Stimulated activated CD8-positive, alpha-beta memory T cell treated with anti-CD3 and anti-CD28 coated beads, Interleukin-4, amount 100 ng/mL, for 48 hours (primary cell): ENCODE measurements at regions not wholly inside any gene's neighbourhood (a gene's known extent, or its start where the extent isn't known, plus 50 kb on each side); places are given as distances from the start of the nearest gene placed in this dataset.
"Not testable (repeated sequence)": the region's sequence is repeated elsewhere in the genome, so short reads cannot be mapped to it uniquely, and the experiment has no call there.

ENCODE experiments used
- DNase-seq: peaks from one replicate; pipeline ENCODE4 v3.0.0-alpha.2; 2020

DNA sequence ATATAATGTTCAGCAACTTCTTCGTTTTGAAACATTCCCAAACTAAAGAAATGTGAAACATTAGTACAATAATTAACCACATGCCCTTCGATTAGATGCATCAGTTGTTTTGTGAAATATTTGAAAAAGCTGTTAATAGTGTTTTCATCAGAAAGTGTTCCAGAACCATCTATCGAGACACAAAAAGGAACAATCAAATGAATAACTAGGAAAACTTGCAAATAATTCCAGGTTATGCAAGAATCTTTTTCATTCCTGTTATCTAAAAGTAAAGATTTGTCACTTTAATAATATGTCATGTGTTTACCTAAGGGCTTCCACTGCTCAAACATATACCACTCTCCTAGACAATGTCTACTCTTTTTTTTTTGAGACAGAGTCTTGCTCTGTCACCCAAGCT is 904.2 kb upstream of the MIR17HG start:
- DNase-seq = no peak

DNA sequence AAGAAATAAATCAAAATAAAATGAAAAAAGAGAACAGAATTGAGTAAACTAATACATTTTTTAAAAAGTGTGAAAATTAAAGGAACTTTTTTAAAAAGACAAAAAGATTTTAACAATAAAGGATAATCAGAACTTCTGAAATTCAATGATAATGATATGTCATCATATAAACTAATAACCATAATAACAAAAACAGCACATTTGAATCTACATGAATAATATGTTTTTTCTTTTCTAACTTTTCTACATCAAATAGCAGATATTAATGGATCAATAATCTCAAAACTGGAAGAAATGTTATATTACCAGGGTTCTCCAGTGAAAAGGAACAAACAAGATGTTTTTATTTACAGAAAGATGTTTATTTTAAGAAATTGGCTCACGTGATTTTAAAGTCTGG is 903.3 kb upstream of the MIR17HG start:
- DNase-seq = no peak

DNA sequence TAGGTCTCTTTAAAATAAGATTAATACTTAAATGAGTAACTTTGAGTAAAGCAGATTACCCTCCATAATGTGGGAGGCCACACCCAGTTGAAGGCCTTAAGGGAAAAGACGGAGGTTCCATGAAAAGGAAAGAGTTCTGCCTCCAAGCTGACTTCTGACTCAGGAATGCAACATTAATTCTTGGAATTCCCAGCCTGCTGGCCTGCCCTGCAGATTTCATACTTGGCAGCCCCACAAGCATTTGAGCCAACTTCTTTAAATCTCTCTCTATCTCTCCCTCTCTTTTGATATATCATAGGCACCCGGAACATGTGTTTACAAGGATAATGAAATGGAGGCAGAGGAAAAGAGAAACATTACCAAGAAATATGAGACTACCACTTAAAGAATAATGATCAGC is 902.3 kb upstream of the MIR17HG start:
- no peak for DNase-seq

DNA sequence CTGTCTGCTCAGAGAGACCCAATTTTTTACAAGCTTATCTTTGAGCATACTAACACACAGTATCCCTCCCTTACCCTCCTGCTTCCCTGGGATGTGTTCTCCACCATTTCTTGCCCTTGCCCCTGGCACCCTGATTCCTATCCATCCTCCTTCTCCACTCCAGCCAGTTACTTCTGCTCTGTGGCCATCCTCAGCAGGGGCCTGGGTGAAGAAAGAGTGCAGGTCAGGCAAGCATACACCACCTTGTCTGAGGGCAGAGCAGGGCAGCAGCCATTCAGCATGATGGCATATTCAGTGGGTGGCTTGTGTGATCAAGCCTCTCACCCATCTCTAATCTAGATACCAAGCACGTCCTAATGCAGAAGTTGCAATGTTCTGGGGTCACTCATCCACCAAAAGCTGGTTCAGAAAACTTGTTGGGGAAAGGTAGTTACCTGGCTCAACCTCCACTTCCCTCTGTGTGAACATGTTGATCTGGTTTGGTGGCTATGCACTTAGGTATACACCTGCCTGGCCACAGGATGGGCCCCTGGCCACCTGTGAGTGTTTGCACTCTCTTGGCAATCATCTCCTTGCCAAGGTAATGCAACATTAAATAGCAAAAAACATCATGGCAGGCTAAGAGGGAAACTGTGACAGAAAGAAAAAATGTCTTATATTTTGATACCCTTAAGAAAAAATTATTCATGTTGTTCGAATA is 900.3 kb upstream of the MIR17HG start:
- DNase-seq = no peak

DNA sequence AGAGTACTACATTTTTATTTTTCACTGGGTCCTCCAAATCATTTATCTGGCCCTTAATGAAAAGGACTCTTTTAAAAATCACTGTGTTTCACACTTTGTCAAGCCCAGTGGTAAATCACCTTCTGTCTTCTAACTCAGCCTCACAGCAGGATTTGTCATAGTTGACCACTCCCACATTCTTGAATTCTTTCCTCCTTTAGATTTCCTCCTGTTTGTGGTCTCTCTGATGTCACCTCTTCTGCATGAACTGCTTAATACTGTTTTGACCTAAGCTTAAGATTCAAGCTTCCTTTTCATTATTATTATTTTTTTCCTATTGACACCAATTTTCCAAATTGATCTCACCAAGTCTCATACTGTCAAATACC is 899.8 kb upstream of the MIR17HG start:
- no peak for DNase-seq

DNA sequence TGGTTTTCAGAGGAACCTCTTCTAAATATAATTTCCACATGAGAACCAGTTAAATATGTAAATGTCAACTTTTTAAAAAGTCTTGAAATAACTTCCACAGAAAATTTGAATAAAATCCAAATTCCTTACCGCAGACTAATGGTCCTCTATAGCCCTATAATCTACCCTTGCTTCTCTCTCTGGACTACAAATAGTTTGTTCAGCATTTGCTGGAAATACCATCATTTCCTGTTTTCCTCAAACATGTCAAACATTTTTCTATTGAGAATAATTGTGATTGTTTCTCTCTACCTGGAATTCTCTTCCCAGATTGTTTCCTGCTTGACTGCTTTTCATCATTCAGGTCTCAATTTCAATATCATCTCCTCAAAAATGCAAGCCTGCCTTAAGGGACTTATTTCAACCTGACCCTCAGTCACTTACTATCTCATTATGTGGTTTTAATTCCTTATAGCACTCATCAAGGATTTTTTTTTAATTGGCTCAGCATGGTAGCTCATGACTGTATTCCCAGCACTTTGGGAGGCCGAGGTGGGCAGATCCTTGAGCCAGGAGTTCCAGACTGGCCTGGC is 898.9 kb upstream of the MIR17HG start:
- DNase-seq = no peak

DNA sequence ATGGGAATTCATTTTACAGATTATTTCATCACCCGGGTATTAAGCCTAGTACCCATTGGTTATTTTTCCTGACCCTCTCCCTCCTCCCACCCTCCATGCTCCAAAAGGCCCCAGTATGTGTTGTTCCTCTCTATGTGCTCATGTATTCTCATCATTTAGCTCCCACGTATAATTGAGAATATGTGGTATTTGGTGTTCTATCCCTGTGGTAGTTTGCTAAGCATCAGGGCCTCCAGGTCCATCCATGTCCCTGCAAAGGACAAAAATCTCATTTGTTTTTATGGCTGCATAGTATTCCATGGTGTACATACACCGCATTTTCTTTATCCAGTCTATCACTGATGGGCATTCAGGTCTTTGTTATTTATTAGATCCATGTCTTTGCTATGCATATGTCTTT is 894.1 kb upstream of the MIR17HG start:
- no peak for DNase-seq

DNA sequence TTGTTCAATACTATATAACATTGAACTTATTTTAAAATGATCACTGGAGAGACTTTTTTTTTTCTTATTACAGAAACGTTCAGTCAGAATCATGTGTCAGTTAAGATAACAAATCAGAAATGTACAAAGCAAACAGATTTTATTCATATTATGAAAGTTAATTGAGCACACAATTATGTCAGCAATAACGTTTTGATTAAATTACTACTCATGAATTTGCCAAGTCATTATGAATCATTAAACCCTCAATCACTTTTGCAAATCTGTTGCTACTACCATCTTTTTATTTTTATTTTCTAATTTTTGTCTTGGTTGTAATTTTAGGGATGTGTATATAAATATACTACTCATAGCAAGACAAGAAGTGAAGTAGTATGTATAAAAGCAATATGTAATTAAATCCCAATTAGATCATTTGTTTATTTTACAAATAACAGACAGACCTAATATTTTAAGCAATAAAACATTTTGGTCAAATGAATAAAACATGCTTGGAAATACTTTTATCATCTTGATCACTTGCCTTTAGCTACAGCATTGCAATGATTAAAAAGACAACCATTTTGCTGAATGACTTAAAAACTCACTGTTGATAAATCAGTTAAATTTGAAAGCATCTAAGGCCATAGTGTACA is 893.4 kb upstream of the MIR17HG start:
- DNase-seq = no peak

DNA sequence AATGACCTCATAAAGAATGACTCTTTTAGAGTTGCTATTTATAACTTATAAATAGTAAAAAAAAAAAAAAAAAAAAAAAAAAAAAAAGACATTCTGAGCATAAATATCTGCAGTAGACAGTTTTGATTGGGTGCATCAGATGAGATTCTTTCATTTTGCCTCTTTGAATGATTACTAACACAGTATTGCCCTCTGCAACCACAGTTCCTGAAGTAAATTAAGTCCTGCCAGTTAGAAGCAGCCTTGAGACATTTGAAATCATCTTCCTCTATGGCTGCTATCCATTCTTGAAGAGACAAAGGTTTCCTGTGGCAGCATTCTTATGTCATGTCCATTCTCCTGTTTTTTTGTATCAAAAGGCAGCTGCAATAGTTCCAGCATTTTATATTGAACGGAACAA is 892.4 kb upstream of the MIR17HG start:
- DNase-seq = no peak

DNA sequence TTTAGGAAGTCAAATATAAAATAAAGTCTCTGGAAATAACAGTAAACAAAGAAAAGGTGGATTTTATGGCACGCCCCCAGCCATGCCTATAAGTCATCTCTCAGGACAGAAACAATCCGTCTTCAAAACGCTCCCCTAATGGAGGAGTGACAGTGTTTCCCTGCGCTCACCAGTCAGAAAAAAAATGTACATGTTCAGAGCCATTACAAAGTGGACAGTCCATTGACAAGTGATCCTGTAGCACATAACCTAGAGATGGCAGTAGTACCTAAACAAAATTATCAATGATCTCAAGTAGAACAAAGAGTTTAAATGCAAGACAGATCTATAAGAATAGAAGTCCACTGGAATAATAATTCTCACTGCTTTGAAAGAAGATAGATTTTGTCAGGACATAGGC is 891.7 kb upstream of the MIR17HG start:
- no peak for DNase-seq

DNA sequence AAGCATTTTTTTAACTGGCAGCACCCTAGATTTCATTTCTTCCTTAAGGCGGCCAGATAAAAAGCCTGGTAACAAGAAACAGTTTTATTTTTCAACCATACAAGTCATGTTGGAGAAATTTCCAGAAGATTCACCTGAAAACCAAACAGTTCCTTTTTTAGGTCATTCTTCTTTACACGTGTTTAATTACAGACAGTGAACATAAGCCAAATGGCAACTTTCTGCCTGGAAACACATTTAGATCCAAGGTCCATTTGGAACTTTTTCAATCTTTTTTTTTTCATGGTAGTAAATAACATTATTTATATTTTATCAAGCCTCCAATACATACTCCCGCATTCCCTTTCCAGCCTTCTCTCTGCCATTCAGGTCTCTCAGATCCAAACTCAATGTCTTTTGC is 886.1 kb upstream of the MIR17HG start:
- no peak for DNase-seq

DNA sequence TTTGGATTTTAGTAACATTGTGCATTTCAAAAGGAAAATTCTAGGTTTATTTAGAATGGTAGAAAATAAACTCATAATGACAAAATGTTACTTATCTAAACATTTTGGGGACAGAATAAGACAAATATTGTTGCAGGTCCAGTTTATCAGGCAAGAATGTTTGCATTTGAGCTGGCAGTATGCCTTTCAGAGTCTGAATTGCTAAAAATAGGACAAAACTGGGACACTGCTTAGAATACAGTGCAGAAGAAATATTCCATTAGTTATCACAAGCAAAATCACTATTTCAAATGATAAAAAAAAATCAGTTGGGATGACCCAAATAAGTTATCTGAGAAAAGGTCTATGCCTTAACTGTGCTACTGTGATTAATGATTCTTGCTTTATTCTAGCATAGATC is 870.3 kb upstream of the MIR17HG start:
- no peak for DNase-seq

DNA sequence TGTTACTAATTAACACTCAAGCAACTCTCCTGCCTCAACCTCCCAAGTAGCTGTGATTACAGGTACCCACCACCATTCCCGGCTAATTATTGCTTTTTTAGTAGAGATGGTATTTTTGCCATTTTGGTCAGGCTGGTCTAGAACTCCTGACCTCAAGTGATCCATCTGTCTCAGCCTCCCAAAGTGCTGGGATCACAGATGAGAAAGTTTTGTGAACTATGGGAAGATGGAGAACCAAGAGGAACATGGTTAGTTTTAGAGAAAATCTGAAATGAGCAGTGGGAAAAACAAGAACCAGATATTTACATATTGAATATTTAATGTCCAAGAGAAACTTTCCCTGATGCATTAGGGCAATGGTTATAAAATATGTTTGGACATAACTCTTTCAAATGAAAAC is 863.6 kb upstream of the MIR17HG start:
- DNase-seq = no peak

DNA sequence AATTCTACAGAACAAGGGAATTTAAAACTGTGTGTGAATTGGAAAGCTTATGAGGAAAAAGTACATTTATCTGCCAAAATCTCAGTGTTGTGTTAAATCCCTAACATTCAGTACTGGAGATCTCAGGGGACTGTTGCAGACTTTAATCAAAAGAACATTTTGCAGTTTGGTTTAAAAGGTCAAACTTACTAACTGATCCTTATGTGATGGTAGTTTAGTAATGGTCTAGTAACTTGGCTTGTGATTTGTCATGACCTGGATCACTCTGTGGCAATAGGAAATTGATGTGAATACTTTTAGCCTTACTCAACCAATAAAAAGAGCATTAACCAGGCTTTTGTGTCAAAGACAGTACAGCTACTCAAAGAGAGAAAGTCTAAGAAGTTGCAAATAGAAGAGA is 862.1 kb upstream of the MIR17HG start:
- DNase-seq = no peak

DNA sequence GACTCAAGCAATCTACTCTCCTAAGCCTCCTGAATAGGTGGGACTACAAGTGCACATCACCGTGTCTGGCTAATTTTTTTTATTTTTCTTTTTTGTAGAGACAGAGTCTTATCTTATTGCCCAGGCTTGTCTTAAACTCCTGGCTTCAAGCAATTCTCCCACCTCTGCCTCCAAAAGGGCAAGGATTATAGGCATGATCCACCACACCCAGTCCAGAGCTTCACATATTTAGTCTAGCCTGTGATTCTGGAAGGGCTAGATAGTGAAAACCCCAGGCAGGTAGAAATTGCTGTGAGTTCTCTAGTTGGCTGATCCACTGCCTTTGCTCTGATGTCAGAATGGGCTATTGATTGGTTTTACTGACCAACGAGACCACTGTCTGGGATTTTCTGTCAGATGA is 854.6 kb upstream of the MIR17HG start:
- no peak for DNase-seq

DNA sequence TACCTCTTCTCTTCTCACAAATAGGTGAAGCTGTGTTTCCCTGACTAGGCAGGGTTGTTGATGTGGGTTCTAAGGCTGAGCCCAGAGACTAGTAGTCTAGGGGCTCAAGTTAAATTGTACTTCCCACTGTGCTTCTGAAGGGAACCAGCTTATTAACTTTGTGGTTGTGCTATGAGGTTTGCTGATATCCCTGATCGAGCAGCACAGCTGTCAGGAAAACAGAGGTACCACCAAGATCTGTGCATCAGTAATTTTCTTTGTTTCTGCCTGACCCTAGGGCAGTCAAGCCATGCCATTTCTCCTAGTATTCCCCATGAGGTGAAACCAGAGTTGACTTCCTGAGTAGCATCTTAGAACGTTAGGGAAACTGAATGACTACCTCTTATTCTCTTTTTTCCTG is 853.8 kb upstream of the MIR17HG start:
- no peak for DNase-seq

DNA sequence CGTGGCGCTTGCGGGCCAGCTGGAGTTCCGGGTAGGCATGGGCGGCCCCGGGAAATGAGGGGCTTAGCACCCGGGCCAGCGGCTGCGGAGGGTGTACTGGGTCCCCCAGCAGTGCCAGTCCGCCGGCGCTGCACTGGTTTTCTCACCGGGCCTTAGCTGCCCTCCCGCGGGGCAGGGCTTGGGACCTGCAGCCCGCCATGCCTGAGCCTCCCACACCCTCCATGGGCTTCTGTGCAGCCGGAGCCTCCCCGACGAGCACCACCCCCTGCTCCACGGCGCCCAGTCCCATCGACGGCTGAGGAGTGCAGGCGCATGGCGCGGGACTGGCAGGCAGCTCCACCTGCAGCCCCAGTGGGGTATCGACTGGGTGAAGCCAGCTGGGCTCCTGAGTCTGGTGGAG is 852.6 kb upstream of the MIR17HG start:
- not testable (repeated sequence) for DNase-seq

DNA sequence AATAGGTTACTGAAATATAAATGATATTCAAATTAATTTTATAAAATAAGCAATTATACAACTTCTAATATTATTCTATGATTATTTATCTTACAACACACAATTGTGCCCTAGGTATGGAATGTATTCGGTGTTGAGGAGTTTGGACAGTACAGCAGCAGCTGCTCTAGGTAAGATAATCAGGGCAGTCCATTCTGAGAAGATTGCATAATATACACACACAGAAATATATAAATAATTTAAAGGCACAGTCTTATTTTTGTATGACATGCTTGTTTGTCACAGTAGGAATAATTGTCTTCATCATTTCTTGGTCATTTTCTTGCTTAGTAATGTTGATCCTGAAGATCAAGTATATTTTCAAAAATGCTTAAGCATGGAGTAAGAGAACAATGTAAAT is 849.4 kb upstream of the MIR17HG start:
- no peak for DNase-seq

DNA sequence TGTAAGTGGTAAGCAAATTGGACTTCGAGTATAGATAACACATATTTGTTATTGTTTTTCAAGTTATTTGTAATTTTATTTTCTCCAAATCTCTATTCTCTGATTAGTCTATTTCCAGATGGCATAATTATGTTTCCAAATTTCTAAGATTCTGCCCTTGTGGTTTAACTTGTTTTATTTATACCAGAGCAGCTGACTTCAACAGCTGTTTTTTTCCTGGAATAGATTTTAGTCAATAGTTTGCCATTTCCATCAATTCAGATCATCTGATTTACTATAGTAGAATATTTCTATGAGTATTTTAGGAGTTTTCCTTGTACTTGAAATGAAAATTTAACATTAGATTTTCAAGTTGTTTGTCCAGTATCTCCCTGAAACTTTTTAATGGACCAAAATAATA is 848.7 kb upstream of the MIR17HG start:
- no peak for DNase-seq

DNA sequence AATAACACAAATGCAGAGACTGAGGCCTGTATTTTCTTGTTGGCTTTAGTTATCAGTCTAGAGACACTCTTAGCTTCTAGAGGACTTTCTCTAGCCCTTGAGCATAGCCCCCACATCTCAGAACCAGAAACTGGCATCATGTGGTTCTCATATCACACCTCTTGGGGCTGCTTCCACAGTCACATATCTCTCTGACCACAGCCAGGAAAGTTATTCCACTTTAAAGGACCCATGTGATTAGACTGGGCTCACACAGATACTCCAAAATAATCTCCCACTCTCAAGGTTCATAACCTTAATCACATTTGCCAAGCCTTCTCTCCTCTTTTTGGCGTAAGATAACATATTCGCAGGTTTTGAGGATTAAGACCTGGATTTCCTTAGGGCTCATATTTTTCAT is 846.9 kb upstream of the MIR17HG start:
- no peak for DNase-seq

DNA sequence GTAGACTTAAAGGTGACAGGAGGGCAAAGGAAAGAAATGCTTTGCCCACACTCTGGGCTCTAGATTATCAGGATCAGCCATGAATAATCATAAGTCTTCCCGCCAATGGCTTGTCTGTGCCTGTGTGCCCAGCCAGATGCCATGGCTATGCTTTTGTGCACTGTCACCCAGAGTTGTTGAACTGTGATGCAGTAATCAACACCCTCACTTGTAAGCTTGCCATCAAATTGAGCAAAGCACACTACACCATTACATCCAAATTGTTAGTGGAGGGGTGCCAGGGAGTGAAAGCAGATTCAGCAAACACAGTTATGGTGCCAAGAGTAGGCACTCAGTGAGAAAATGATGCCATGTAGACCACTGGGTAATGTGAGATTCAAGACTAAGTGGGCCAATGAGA is 845.3 kb upstream of the MIR17HG start:
- no peak for DNase-seq

DNA sequence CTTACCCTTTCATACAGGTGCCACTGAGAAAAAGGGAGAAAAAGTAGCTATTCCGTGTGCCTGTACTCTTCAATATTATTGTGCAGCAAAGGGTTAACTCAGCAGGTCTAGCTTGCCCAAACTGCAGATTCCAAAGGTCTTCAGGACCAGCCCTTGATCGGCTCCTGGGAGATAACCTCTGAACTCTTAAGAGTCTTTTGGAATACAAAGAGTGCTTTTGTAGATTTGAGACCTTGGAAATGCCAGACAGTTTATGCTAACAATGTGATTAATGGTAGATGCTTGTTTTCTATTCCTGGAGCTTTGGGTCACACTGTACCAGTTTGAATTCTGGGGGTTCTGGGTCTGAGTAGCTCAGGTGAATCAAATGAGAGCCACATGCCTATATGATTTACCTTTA is 844.7 kb upstream of the MIR17HG start:
- DNase-seq = no peak

DNA sequence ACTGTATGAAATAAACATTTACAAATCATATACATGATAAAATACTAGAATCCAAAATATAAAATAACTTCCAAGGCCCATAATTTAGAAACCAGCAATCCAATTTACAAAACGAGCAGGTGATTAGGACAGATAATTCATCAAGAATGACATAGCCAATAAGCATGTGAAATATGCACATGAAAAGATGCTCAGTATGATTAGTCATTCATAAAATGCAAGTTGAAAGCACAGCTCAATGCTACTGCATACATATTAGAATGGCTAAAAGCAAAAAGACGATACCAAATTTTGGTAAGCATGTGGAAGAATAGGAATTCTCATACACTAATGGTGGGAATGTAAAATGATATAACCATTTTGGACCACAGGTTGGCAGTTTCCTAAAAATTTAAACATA is 837.2 kb upstream of the MIR17HG start:
- DNase-seq = no peak

DNA sequence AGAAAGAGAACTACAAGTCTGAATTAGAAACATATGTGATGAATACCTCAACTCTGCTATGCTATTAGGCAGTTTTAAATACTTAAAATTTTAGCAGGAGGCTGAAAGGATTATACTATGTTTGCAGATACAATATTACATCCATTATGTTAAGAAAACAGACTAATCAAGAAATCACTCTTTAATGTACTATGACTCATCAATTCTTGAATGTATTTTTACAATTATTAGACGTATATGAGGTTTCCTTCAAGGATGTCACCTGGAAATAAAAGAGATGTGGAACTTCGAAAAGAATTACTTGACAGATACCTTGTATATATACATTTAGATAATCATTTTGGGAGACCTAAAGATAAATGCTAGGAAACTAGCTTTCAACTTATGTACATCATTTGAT is 835.6 kb upstream of the MIR17HG start:
- no peak for DNase-seq

DNA sequence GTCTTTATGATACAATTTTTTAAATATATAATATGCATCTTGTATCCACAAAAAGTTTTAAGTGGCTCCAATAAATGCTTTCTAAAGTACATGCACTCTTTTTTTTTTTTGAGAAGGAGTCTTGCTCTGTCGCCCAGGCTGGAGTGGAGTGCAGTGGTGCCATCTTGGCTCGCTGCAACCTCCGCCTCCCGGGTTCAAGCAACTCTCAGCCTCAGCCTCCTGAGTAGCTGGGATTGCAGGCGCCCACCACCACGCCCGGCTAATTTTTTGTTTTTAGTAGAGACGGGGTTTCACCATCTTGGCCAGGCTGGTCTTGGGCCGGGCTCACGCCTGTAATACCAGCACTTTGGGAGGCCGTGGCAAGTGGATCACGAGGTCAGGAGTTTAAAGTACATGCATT is 832.8 kb upstream of the MIR17HG start:
- DNase-seq = not testable (repeated sequence)
